ENCODE measurements at regions not wholly inside any gene's neighbourhood (a gene's known extent, or its start where the extent isn't known, plus 50 kb on each side); places are given as distances from the start of the nearest gene placed in this dataset.

DNA sequence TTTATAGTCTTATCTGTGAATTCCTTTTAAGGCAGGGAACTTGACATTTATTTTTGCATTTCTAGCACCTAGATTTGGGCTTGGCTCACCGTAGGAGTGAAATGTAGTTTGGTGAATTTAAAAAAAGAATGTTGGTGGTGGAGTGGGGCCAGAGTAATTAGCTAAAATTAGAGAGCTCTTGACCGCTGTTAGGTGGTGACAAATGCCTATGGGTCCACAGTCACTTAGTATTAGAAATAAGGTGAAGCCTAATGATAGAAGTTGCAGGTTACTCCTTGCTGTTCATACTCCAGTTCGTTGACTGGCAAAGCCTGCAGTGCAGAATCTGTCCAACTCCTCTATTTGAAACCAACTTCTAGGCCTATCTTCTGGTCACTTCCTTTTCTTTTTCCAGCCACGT lies 318.8 kb upstream of the NRIP1 start:
- TF ChIP-seq, protein P1, sequence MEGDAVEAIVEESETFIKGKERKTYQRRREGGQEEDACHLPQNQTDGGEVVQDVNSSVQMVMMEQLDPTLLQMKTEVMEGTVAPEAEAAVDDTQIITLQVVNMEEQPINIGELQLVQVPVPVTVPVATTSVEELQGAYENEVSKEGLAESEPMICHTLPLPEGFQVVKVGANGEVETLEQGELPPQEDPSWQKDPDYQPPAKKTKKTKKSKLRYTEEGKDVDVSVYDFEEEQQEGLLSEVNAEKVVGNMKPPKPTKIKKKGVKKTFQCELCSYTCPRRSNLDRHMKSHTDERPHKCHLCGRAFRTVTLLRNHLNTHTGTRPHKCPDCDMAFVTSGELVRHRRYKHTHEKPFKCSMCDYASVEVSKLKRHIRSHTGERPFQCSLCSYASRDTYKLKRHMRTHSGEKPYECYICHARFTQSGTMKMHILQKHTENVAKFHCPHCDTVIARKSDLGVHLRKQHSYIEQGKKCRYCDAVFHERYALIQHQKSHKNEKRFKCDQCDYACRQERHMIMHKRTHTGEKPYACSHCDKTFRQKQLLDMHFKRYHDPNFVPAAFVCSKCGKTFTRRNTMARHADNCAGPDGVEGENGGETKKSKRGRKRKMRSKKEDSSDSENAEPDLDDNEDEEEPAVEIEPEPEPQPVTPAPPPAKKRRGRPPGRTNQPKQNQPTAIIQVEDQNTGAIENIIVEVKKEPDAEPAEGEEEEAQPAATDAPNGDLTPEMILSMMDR (IDR thresholded peaks at IDR 0.05; ENCODE audit: insufficient read depth, low read length): no peak
- TF ChIP-seq POLR2AphosphoS5 (IDR thresholded peaks at IDR 0.05; ENCODE audit: low read depth): no peak
